HG02610 (cell line): ENCODE measurements at regions not wholly inside any gene's neighbourhood (a gene's known extent, or its start where the extent isn't known, plus 50 kb on each side); places are given as distances from the start of the nearest gene placed in this dataset.

Experiments used
- ATAC-seq: cut with Tn5 transposase; IDR thresholded peaks from one replicate; pipeline ENCODE4 v1.9.1; 2021; ENCODE audit warnings: mild to moderate bottlenecking, moderate library complexity; ENCODE audit not compliant: unreplicated experiment

DNA sequence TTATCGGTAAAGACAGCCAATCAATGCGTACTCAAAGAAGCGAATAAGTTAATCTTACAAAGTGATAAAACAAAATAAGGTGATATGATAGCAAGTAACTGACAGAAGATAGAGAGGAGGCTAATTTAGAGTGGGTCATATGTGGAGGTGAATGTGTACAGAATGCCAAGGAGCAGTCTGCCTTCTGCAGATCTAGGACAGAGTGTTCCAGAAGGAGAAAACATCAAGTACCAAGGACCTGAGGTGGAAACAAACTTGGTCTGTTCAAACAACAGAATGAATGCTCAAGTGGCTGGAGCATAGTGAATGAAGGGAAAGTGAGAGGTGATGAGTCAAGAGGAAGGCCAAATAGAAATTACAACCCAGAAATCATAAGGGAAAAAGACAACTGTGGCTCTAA, 170.3 kb upstream of the BMP4 start:
- ATAC-seq, result no peak

DNA sequence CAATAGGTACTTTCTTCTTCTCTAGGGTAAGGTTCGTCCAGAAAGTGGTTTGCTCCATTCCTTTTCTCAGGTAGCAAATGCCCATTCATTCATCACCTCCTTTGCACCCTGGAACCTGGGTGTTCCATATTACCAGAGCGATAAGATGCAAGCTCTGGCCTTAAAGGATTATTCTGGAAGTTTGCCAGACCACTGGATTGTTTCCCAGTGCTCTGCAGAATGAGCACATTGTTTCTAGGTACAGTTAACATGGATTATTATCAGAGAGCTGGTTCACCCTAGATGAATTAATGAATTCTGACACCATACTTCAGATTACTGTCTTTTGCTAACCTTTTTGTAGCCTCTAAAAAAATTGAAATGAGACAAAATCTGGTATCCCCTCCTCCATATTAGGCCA, 170.9 kb upstream of the BMP4 start:
- no peak for ATAC-seq

DNA sequence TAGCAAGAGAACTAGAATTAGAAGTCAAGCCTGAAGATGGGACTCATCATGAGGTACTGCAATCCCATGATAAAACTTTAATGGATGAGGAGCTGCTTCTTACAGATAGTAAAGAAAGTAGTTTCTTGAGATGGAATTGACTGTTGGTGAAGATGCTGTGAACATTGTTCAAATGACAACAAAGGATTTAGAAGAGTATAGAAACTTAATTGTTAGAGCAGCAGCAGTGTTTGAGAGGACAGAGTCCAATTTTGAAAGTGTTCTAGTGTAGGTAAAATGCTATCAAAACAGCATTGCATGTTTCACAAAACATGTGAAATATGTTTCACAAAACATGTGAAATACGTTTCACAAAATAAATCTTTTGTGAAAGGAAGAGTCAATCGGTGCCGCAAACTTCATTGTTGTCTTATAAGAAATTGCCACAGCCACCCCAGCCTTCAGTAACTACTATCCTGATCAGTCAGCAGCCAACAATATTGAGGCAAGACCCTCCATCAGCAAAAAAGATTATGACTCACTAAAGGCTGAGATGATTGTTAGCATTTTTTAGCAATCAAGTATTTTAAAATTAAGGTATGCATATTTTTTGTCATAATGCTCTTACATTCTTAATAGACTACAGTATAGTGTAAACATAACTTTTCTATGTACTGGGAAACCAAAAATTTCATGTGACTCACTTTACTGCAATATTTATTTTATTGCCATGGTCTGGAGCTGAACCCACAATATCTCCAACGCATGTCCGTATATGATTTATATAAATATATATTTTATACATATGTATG, 173.4 kb upstream of the BMP4 start:
- no peak for ATAC-seq

DNA sequence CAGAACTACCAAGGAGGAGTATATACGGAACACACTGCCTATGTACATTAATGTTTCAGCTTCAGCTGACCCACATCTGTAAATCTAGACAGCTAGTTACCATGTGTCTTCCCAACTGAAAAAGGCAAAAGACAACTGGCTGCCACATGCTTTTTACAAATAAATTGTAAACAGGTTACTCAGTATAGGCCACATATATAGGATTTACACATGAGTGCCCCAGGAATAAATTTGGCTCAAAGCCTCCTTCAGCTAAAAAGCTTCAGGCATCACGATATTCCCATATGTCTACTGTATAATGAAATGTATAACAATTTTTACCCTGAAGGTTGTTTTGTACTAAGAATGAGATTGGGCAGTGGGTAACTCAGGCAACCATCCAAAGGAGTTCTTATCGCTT, 175.9 kb upstream of the BMP4 start:
- ATAC-seq, result no peak

DNA sequence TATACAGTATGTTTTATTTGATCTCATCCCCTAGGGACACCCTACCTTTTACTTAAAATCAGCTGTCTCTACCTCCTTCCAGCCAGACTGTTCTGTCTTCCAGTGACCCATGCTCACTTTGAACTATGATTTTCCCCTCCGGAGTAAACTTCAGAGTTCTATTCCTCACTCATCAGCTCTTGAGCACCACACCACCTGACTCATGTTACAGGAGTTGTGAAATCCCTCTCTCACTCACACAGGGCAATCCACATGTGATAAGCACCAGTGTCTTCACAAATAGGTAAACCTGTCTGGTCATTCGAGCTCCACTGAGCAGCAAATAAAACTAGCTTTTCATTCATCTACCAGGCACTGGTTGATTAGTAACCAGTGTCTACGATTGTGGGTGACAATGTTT, 177.3 kb upstream of the BMP4 start:
- no peak for ATAC-seq

DNA sequence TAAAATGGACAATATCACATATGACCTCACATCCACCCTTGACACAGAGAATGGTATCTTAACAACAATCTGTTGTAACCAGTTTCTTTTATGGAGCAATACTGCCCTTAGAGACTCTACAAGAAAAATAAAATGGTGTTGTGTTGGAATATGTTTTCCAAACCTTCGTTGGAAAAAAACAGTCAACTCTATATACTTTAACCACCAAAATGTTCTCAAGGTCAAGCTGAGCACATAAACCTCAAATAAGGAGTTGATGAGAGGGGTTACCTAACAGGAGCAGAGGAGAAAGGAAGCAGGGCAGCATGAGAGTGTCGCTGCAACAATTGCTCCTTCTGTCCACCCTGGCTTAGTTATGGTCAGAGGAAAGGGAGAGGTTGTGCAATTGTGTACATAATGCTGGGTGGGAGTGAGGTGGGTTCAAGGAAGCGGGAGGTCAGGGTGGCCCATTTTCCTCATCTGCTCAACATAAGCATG, 179.2 kb upstream of the BMP4 start:
- no peak for ATAC-seq

DNA sequence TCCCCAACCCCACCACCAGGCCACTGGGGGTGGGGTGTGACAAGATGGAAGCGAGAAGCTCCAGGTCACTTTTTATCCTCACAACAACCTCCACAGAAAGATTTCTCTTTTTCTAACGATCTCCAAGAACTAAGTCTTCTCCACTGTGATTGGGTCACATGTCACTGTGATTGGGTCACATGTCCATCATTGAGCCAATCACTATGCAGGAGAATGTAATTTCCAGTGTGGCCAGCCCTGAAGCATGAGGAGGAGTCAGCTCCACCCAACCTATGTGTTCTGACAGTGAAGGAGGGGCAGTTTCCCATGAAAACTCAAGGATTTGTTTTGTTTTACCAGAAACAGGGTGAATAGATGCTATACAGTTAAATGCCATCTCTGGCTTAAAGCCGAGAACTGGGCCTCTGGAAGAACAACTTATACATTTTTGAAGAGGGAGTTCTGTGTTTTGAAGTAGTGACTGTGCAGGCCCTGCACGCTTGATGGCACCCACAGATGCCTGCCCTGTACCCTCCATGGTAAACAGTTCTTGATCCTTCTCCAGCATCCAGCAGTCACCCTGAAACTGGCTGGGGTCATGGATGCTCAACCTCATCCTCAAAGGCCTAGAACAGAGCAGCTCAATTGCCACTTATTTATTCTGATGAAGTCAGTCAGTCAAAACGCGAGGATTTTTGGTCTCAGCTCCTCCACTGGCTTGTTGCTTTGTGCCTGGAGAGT, 180.4 kb upstream of the BMP4 start:
- ATAC-seq, result no peak

DNA sequence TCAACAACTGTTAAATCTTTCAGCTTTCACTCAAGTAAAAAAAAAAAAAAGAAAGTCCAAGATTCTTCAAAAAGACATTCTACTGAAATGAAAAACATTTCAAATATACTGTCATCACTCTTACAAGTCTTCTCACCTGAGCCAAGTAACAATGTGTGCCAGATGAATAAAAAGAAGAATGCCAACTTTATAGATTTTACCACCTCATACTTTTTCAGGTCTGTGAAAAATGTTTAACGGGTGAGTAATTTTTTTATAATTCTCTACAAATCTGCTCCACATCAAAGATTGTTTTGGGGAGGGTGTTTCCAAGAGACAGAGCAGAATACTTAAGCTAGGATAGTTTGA, 181.0 kb upstream of the BMP4 start:
- no peak for ATAC-seq

DNA sequence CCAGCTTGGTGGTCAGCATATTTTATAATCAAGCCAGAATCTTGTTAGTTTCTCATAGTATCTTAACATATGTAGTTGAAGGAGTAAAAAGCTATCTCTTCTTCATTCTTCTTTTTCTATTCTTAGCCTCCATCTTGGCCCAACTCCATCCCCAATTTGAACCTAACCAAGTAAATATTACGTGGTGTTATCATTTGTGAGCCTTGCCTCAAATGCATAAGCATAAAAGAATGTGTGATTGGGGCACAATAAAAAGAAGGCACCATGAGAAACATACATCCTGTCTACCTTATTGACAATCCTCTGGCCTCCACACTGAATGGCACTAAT, 181.4 kb upstream of the BMP4 start:
- no peak for ATAC-seq

DNA sequence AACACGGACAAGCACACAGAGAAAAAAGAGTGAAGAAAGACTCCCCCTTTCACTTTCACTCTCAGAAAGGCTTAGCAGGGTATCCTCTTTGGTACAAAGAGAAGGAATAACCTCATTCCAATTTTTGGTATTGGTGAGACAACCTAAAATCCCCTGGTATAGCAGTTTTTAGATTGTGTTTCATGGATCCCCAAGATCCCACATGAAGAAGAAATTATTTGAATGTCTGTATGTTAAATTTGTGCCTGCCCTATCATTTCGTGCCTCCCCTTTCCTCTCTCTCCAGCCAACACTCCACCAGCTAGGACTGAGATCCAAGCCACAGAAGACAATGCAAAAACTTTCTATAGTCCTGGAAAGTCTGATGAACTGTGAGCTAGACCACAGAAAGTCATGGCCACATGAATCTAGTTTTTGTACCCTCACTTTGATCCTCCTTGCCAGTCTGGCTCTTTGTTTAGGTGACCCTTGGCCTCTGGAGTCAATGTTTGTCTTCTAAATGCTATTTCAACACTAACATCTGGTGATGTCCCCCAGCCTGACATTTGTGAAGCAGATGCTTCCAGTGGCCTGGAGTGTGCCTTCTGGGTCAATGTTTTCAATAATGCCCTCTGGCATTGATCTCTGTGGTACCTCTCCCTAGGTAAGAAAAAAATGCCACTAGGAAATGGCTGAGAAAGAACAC, 181.9 kb upstream of the BMP4 start:
- no peak for ATAC-seq

DNA sequence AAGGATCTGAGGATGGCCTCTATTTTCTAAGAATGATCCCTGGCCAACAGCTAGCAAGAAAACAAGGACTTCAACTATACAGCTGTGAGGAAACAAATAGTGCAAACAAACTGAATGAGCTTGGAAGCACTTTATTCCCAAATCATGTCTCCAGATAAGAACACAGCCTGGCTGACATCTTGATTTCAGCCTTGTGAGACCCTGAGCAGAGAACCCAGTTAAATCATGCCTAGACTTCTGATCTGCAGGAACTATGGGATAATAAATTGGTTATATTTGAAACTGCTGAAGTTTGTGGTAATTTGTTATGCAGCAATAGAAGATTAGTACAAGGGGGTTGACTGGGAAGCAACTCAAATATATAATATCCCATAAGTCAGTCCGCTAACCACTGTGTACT, 183.9 kb upstream of the BMP4 start:
- ATAC-seq, result no peak

DNA sequence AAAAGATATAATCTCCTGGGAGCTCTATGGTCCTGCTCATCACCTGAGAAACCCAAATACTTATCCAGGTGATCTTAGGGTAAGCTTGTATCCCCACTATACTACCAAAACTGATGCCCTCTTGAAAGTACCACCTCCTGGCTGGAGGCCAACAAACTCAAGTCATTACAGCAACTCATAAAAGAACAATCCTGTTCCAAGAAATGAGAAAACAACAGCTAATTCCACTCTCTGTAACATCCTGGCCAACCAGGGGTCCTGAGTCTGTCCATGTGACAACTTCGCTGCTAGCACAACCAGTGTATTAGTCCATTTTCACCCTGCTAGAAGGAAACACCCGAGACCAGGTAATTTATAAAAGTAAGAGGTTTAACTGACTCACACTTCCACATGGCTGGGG, 190.0 kb upstream of the BMP4 start:
- ATAC-seq, result no peak

DNA sequence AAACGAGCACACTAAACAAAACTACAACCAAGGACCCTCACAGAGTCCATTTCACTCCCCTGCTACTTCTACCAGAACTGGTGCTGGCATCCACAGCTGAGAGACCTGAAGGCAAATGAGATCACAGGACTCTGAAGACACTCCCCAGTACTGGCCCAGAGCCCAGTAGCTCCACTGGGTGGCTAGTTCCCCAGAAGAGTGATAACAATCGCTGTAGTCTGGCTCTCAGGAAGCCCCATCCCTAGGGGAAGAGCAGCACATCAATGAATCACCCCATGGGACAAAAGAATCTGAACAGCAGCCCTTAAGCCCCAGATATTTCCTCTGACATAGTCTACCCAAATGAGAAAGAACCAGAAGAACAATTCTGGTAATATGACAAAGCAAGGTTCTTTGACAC, 190.7 kb upstream of the BMP4 start:
- no peak for ATAC-seq

DNA sequence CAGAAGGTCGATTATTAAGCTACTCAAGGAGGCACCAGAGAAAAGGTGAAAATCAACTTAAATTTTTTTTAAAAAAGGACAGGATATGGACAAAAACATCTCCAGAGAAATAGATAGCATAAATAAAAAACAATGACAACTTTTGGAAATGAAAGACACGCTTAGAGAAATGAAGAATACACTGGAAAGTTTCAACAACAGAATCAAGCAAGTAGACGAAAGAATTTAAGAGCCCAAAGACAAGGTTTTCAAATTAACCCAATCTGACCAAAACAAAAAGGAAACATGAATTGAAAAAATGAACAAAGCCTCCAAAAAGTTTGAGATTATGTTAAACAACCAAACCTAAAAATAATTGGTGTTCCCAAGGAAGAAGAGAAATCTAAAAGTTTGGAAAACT, 191.1 kb upstream of the BMP4 start:
- ATAC-seq, result no peak

DNA sequence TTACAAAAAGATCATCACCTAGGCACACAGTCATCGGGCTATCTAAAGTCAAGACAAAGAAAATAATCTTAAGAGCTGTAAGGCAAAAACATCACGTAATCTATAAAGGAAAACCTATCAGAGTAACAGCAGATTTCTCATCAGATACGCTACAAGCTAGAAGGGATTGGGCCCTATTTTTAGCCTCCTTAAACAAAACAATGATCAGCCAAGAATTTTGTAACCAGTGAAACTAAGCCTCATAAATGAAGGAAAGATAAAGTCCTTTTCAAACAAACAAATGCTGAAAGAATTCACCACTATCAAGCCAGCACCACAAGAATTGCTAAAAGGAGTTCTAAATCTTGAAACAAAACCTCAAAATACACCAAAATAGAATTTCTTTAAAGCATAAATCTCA, 191.6 kb upstream of the BMP4 start:
- no peak for ATAC-seq

DNA sequence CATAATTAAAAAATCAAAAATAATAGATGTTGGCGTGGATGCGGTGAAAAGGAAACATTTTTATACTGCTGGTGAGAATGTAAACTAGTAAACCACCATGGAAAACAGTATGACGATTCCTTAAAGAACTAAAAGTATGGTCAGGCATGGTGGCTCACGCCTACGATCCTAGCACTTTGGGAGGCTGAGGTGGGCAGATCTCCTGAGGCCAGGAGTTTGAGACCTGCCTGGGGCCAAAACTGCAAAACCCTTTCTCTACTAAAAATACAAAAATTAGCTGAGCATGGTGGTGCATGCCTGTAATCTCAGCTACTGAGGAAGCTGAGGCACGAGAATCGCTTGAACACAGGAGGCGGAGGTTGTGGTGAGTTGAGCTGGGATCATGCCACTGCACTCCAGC, 195.7 kb upstream of the BMP4 start:
- ATAC-seq, result no peak

DNA sequence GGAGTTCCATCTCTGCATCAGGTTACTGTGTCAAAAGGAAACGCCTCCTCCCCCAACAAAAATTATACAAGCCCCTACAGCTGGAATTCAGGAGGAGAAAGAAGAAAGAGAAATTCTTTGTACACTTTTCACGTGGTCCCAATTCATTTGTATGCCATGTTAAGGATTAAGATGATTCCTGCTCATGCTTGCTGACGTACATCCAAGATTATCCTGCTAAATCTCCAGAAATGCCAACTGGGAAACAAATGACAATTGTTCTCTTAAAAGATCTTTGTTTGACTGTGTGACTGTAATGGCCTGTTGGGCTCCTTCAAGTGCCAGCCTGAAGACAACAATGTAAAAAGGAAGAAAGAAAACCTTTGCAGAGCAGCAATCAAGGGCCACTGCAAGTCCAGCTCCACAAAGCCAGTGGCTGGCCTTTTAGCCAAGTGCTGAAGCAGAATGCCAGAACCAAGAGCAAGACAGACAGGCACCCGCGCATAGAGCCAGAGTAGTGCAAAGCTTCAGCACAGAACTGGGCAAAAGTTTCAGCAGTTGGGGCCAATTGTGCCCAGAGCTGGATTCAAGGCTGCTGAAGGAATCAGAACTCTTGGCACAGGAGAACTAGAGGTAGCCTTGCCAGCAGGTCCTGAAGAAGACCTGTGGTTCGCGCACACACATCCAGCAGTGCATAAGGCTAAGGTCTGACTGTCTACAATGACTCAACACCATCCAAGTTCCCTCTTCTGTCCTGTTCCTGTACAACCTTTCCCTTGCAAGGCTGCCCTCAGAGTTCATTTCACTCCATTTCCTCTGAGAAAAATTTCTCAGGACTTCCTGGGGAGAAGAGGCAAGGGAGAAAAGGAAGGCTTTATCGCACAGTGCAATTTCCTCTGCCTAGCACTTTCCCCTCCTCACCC, 209.7 kb upstream of the BMP4 start:
- no peak for ATAC-seq

DNA sequence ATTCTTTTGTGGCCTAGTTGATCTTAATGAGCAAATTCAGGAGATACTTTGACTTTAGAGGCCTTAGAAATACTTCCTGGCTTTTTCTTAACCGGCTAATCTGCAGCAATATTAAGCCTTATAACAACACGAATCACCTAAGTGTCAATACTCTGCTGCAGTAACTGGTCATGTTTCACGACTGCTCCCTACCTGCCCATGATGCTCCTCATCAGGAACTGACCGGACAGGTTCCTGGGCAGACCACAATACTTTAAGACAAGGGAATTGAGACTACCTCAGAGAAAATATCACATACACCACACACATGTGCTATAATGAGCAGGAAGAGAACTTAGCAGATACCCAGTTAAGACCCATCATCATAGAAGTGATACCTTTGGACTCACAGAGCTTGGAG, 211.9 kb upstream of the BMP4 start:
- ATAC-seq, result no peak

DNA sequence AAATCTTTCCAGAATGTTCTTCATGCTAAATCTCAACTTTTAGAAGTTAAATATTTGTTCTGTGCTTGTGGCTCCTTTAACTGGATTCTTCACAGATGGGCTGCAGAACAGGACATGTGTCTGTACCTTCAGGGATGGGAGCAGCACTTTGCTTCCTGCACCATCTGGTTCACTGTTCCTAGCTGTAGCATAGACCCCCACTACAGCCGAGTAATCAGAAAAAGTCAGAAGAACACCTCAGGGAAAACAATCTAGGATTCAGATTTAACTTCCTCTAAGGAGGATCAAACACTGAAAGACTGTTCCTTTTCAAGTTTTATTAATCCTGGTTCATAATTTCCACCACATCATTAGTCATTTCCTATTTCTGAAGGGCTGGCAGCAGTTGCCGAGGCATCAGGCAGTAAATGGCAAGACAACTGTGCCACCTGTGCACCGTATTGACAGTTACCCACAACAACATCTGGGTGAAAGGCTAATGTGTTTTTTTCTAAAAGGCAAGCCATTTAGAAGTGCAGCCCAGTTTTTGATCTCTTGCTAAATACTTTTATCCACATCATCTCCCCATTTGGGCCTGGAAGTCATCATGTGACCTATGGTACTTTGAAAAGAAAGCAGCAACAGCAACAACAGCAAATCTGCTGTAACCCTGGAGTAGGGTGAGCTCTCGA, 212.8 kb upstream of the BMP4 start:
- ATAC-seq, result no peak

DNA sequence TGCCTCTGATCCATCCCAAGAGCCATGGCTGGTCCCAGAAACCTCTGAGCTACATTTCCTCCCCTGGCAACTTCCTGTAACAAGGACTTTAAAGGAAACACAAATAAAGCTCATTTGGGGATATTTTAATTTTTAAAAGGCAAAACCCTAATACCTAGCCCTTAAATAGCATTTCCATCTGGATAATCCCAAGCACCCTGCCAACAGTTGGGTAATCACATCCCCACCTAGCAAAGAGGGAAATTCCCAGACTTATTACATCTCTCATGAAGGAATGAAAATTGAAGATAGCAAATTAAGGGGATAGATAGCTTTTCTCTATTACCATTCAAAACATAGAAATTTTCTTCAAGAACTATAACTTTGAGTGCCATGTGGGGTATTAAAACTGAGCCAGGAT, 213.7 kb upstream of the BMP4 start:
- no peak for ATAC-seq

DNA sequence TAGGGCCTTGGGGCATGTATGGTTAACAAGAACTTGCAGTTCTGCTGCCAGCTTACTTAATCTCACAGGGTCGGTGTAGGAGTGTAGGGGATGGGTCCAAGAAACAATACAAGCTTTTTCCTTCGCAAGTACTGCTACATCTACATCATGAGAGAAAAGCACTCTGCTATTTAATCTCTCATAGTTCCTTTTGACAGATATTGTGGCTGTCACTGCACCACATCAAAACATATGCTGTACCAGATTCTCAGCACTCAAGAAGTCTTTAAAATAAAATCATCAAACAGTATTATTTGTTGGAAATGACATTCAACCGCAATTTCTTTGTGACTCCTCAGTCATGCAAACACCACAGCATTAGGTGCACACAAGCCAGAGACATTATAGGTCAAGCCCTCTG, 215.5 kb upstream of the BMP4 start:
- ATAC-seq, result no peak
